ENCODE measurements at regions not wholly inside any gene's neighbourhood (a gene's known extent, or its start where the extent isn't known, plus 50 kb on each side); places are given as distances from the start of the nearest gene placed in this dataset.

GRCh38 chr3:153060346-153060745 lies 101.7 kb upstream of the RAP2B start:
- Histone ChIP-seq H3K4me1 (ENCODE audit: low read depth) (no peaks in the 10 kb centered on the region), H3K9me3 (no peaks in the 10 kb centered on the region), H3K36me3 (ENCODE audit: low read depth) (no peaks in the 10 kb centered on the region), H3K4me3 (no peak overlapping the region)
- ATAC-seq (no peak), DNase-seq (no peak)
- TF ChIP-seq, protein P1, sequence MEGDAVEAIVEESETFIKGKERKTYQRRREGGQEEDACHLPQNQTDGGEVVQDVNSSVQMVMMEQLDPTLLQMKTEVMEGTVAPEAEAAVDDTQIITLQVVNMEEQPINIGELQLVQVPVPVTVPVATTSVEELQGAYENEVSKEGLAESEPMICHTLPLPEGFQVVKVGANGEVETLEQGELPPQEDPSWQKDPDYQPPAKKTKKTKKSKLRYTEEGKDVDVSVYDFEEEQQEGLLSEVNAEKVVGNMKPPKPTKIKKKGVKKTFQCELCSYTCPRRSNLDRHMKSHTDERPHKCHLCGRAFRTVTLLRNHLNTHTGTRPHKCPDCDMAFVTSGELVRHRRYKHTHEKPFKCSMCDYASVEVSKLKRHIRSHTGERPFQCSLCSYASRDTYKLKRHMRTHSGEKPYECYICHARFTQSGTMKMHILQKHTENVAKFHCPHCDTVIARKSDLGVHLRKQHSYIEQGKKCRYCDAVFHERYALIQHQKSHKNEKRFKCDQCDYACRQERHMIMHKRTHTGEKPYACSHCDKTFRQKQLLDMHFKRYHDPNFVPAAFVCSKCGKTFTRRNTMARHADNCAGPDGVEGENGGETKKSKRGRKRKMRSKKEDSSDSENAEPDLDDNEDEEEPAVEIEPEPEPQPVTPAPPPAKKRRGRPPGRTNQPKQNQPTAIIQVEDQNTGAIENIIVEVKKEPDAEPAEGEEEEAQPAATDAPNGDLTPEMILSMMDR (IDR thresholded peaks at IDR 0.05), result no peak
- intact Hi-C loops (cut with DNase I, micrococcal nuclease), result no loop called here

DNA sequence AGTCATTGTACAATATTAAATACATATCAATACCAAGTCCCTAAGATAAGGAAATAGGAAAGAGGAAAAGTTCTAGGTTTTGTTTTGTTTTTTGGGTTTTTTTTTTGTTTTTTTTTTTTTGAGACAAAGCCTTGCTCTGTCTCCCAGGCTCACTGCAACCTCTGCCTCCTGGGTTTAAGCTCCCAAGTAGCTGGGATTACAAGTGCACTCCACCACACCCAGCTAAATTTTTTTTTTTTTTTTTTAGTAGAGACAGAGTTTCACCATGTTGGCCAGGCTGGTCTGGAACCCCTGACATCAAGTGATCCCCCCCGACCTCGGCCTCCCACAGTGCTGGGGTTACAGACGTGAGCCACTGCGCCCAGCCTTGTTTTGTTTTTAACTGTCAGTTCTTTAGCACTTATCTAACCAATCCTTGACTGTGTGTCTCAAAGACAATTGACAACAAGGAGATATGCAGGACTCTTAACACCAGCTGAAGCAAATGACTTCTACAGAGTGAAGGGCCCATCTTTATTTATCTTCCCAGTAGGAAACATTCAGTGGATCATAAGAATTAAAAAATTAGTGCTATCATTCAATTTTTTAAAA lies 100.0 kb upstream of the RAP2B start:
- no peaks in the 10 kb centered on the region for H3K36me3 ChIP-seq (ENCODE audit: low read depth)
- TF ChIP-seq, protein P1 (IDR thresholded peaks at IDR 0.05), result no peak
- no peaks in the 10 kb centered on the region for H3K4me1 ChIP-seq (ENCODE audit: low read depth)
- DNase-seq (no peak), ATAC-seq (no peak)
- no peaks in the 10 kb centered on the region for H3K9me3 ChIP-seq
- intact Hi-C loops (cut with DNase I, micrococcal nuclease), result no loop called here
- H3K4me3 ChIP-seq, result no peak overlapping the region

DNA sequence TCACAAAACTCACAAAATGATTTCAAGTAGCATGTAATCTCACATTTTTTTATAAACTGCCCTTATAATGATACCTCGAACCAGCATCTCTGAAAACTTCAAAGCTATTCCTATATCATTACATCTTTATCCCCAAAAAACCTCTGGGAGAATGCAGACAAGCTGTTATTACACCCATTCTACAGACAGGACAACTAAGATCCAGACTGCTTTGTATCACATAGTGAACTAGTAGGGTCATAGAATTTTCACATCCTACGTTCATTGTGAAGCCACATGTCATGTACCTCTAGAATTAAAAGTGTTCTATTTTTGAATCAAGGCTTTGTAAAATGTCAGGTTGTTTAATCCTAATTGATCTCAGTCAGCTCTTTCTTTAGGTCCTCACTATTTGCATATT lies 98.7 kb upstream of the RAP2B start:
- intact Hi-C loops (cut with DNase I, micrococcal nuclease), result no loop called here
- no peak for ATAC-seq
- TF ChIP-seq, protein P1 (IDR thresholded peaks at IDR 0.05), result no peak

GRCh38 chr3:153066983-153067382 lies 95.0 kb upstream of the RAP2B start:
- Histone ChIP-seq H3K36me3 (ENCODE audit: low read depth) (no peaks in the 10 kb centered on the region), H3K9me3 (no peaks in the 10 kb centered on the region), H3K4me3 (no peak overlapping the region), H3K4me1 (ENCODE audit: low read depth) (no peaks in the 10 kb centered on the region)
- intact Hi-C loops (cut with DNase I, micrococcal nuclease), result no loop called here
- TF ChIP-seq, protein P1 (IDR thresholded peaks at IDR 0.05), result no peak
- DNase-seq (no peak), ATAC-seq (no peak)

More for the DNA sequence above, 98.7 kb upstream of the RAP2B start:
- DNase-seq, result no peak
- Histone ChIP-seq H3K4me1 (ENCODE audit: low read depth) (no peaks in the 10 kb centered on the region), H3K36me3 (ENCODE audit: low read depth) (no peaks in the 10 kb centered on the region), H3K9me3 (no peaks in the 10 kb centered on the region), H3K4me3 (no peak overlapping the region)

GRCh38 chr3:153069598-153070510 lies 92.2 kb upstream of the RAP2B start:
- TF ChIP-seq, protein P1 (IDR thresholded peaks at IDR 0.05), result no peak
- H3K4me3 ChIP-seq, result no peak overlapping the region
- no peaks in the 10 kb centered on the region for H3K4me1 ChIP-seq (ENCODE audit: low read depth)
- ATAC-seq (no peak), DNase-seq (no peak)
- intact Hi-C loops (cut with DNase I, micrococcal nuclease), result no loop called here
- H3K36me3 ChIP-seq (ENCODE audit: low read depth), result no peaks in the 10 kb centered on the region
- no peaks in the 10 kb centered on the region for H3K9me3 ChIP-seq

Data from mucosa of descending colon (tissue), 3 donors.